MM.1S (cell line): ENCODE measurements at regions not wholly inside any gene's neighbourhood (a gene's known extent, or its start where the extent isn't known, plus 50 kb on each side); places are given as distances from the start of the nearest gene placed in this dataset.

Experiments
- CTCF ChIP-seq: fragments of 300-600 bp; sonication (generic); IDR thresholded peaks from 2 replicates; pipeline ENCODE4 v1.5.1; 2016; ENCODE audit warnings: antibody characterized with exemption, low read length, mixed read lengths
- EZH2 ChIP-seq: fragments of 300-600 bp; sonication (generic); optimal IDR thresholded peaks from 2 replicates; pipeline ENCODE3; 2017; ENCODE audit warnings: low read depth, mild to moderate bottlenecking, antibody characterized with exemption, low read length, mixed read lengths
- EZH2phosphoT487 ChIP-seq: fragments of 300-600 bp; sonication (generic); IDR thresholded peaks from 2 replicates; pipeline ENCODE4 v1.6.1; 2018; ENCODE audit warnings: antibody characterized with exemption, low read length

GRCh38 chr10:3485057-3485686 is 299.8 kb downstream of the KLF6 start:
- no peak for TF ChIP-seq EZH2
- no peak for TF ChIP-seq CTCF
- TF ChIP-seq EZH2phosphoT487 = no peak
